ENCODE measurements at regions not wholly inside any gene's neighbourhood (a gene's known extent, or its start where the extent isn't known, plus 50 kb on each side); places are given as distances from the start of the nearest gene placed in this dataset.
"Not testable (repeated sequence)": the region's sequence is repeated elsewhere in the genome, so short reads cannot be mapped to it uniquely, and the experiment has no call there.

DNA sequence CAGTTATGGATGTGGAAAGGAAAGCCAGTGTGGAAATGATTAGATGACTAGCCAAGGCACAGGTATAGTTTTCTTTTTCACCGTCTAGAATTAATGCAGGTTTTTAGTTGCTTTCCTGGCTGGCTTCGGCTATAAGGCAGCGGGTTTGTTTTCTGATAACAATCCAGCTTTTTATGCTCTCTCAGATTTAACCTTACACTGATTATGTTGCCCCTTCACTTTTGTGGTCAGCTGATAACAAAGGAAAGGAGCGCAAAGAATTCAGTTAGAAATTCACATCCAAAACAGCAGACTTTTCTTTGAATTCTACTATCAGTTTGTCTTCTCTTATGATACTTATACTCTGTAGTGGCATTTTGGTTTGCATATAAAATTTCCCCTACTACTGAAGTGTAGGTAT lies 94.2 kb upstream of the CENPE start:
- no peak for FAIRE-seq
- TF ChIP-seq PAX5 (IDR thresholded peaks at IDR 0.05; ENCODE audit: insufficient read depth, low read length, severe bottlenecking) (no peak), SPI1 (IDR thresholded peaks at IDR 0.05; ENCODE audit: low read depth, low read length) (no peak), POLR2A (IDR thresholded peaks at IDR 0.05; ENCODE audit: low read depth, low read length) (no peak), TAF1 (IDR thresholded peaks at IDR 0.05; ENCODE audit: low read depth, low read length) (no peak), POLR2AphosphoS5 (IDR thresholded peaks at IDR 0.05; ENCODE audit: low read depth, low read length) (no peak), POU2F2 (IDR thresholded peaks at IDR 0.05; ENCODE audit: low read depth, low read length) (no peak)

DNA sequence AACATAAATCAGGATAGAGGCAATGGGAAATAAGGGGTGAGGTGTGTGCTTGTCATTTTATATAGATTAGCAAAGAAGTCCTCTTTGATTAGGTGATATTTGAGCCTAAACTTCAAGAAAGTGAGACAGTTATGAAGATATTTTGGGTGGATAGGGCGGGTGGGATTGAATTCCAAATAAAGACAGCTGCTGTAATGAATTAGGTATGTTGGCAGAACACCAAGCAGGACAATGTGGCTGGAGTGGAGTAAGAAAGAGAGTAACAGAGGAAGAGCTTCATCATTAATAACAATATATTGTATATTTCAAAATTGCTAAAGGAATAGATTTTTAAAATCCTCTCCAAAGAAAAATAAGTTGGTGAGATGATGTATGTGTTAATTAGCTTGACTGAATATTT lies 91.0 kb upstream of the CENPE start:
- FAIRE-seq: no peak
- DNase-seq (ENCODE audit: insufficient read length, low spot score): no peak

More for the DNA sequence above, 94.2 kb upstream of the CENPE start:
- DNase-seq (ENCODE audit: insufficient read length, low spot score): no peak

DNA sequence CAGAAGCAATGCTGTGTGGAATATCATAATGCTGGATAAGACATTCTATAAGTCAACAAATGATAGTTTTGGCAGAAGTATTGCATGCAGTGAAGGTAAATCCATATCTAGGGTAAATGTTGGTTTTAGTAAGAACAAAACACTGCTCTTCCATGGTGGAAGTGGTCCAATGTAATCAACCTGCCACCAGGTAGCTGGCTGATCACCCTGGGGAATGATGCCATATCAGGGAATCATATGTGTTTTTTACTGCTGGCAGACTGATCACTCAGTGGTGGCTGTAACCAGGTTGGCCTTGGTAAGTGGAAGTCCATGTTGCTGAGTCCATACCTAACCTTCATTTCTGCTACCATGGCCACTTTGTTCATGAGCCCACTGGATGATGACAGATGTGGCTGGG lies 74.0 kb upstream of the CENPE start:
- TF ChIP-seq PAX5 (IDR thresholded peaks at IDR 0.05; ENCODE audit: insufficient read depth, low read length, severe bottlenecking) (no peak), POU2F2 (IDR thresholded peaks at IDR 0.05; ENCODE audit: low read depth, low read length) (no peak), TAF1 (IDR thresholded peaks at IDR 0.05; ENCODE audit: low read depth, low read length) (no peak), POLR2A (IDR thresholded peaks at IDR 0.05; ENCODE audit: low read depth, low read length) (no peak), POLR2AphosphoS5 (IDR thresholded peaks at IDR 0.05; ENCODE audit: low read depth, low read length) (no peak), SPI1 (IDR thresholded peaks at IDR 0.05; ENCODE audit: low read depth, low read length) (no peak)
- no peak for DNase-seq (ENCODE audit: insufficient read length, low spot score)
- FAIRE-seq: no peak

More for the DNA sequence above, 91.0 kb upstream of the CENPE start:
- TF ChIP-seq POLR2A (IDR thresholded peaks at IDR 0.05; ENCODE audit: low read depth, low read length) (no peak), PAX5 (IDR thresholded peaks at IDR 0.05; ENCODE audit: insufficient read depth, low read length, severe bottlenecking) (no peak), POLR2AphosphoS5 (IDR thresholded peaks at IDR 0.05; ENCODE audit: low read depth, low read length) (no peak), TAF1 (IDR thresholded peaks at IDR 0.05; ENCODE audit: low read depth, low read length) (no peak), SPI1 (IDR thresholded peaks at IDR 0.05; ENCODE audit: low read depth, low read length) (no peak)

GRCh38 chr4:103268746-103269145 lies 70.6 kb upstream of the CENPE start:
- DNase-seq (ENCODE audit: insufficient read length, low spot score) (no peak), FAIRE-seq (no peak)
- TF ChIP-seq SPI1 (IDR thresholded peaks at IDR 0.05; ENCODE audit: low read depth, low read length): no peak
- TF ChIP-seq POU2F2 (IDR thresholded peaks at IDR 0.05; ENCODE audit: low read depth, low read length): no peak

- FAIRE-seq (no peak), DNase-seq (ENCODE audit: insufficient read length, low spot score) (no peak)
- TF ChIP-seq TAF1 (IDR thresholded peaks at IDR 0.05; ENCODE audit: low read depth, low read length): no peak
- TF ChIP-seq PAX5 (IDR thresholded peaks at IDR 0.05; ENCODE audit: insufficient read depth, low read length, severe bottlenecking): no peak
- no peak for TF ChIP-seq POU2F2 (IDR thresholded peaks at IDR 0.05; ENCODE audit: low read depth, low read length)
- no peak for TF ChIP-seq SPI1 (IDR thresholded peaks at IDR 0.05; ENCODE audit: low read depth, low read length)
- TF ChIP-seq POLR2A (IDR thresholded peaks at IDR 0.05; ENCODE audit: low read depth, low read length): no peak
- TF ChIP-seq POLR2AphosphoS5 (IDR thresholded peaks at IDR 0.05; ENCODE audit: low read depth, low read length): no peak
These were observed 66.8 kb upstream of the CENPE start for GRCh38 chr4:103264905-103265304.

DNA sequence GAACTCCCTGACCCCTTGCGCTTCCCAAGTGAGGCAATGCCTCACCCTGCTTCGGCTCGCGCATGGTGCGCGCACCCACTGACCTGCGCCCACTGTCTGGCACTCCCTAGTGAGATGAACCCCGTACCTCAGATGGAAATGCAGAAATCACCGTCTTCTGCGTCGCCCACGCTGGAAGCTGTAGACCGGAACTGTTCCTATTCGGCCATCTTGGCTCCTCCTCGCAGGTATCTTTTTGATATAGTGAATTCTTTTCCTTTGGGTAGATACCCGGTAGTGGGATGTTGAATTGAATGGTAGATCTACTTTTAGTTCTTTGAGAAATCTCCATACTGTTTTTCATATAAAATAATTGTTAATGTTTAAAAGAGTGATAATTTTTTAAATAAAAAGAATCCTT lies 57.9 kb upstream of the CENPE start:
- FAIRE-seq; DNase-seq (ENCODE audit: insufficient read length, low spot score): not testable (repeated sequence)

Data from GM12891 (cell line).